GM21381 (cell line): ENCODE measurements at regions not wholly inside any gene's neighbourhood (a gene's known extent, or its start where the extent isn't known, plus 50 kb on each side); places are given as distances from the start of the nearest gene placed in this dataset.
"Not testable (repeated sequence)": the region's sequence is repeated elsewhere in the genome, so short reads cannot be mapped to it uniquely, and the experiment has no call there.

Source experiments
- ATAC-seq: cut with Tn5 transposase; IDR thresholded peaks from one replicate; pipeline ENCODE4 v1.9.1; 2021; ENCODE audit warnings: mild to moderate bottlenecking, moderate library complexity; ENCODE audit not compliant: unreplicated experiment

DNA sequence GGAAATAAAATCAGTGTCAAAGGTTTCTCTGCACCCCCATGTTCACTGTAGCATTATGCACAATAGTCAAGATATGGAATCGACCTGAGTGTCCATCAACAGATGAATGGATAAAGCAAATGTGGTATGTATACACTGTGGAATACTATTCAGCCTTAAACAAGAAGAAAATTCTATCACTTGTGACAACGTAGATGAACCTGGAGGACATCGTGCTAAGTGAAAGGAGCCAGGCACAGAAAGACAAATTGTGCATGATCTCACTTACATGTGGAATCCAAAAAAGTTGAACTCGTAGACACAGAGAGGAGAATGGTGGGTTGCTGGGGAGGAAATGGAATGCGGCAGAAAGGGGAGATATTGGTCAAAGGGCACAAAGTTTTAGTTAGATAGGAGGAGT lies 136.3 kb upstream of the ESR1 start:
- no peak for ATAC-seq

DNA sequence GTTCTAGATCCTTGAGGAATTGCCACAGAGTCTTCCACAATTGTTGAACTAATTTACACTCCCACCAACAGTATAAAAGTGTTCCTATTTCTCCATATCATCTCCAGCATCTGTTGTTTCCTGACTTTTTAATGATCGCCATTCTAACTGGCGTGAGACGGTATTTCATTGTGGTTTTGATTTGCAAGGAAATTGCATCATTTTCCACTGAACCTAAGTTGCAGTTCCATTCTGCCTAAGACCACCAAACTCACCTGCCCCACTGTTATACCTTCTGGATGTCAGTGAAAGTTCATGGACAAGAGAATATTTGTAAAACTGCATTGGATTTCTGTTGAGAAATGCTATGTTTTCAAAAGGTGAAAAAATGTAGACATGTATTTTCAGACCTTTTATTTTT lies 132.9 kb upstream of the ESR1 start:
- no peak for ATAC-seq

DNA sequence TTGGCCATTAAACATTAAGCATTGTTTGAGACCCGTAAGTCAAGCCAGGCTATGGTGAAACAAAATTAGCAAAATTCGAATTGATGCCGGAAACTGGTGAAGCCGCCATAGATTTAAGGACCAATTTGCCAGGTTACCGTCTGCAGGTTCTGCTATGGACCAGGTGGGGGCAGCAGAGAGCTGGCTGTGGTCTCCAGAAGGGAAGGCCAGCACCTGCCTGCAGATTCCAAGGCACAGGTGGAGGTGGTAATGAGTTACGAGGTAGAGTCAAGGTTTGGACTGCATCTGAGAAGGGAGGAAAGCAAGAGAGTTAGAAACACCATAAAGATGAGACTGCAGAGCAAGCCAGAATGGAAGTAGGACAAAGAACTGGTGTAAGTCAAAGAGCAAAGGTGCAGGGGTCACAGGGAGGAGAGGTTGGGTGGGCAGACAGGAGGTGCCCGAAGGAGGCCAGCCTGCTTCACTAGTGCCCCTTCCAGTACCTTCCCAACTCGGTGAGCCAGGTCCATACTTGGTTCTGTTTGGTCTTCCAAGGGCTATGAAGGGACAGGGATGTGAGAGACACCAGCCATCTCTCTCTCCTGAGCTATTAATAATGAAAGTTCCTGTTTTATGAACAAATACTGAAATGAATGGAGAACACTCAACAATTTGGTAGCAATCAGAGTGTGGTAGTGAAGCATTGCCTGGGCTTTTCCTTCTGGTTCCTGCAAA lies 131.6 kb upstream of the ESR1 start:
- peak; percentile 96 for ATAC-seq

DNA sequence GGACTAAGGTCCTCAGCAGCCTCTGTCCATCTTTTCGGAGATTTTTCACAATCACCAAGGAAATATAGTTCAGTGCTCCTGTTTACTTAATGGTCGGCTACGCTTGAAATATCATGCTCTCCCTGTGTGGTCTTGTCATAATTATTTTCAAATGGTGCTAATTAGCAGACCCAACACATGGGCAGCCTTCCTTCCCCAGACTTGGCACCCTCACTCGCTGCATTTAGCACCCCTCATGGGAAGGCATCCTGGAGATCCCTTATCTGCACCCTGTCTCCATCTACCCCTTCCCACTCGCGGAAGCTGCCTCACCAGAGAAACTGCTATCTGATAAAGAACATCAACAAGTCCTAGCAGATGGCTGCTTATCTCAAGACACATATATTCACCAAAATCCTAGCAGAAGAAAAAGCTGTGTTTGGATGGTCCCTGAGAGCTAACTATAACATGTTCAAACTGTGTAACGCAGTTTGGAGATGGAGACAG lies 131.0 kb upstream of the ESR1 start:
- no peak for ATAC-seq

DNA sequence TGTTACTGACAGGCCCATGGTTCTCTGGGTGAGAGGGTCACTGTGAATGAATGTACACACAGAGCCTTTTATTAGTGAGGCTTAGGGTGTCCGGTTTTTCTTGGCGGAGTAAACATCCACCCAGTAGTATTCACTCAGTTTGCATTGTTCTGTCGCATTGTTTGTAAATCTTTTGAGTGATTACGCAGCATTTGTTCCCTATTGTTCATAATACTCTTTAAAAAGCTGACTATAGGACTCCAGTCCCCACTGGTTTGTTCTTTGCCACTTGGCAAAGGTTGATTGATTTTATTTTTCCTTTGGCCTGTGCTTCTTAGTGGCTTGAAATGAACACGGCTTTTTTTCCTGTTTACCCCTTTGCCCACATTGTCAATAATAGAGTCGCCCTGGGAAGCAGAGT lies 130.1 kb upstream of the ESR1 start:
- ATAC-seq = no peak

DNA sequence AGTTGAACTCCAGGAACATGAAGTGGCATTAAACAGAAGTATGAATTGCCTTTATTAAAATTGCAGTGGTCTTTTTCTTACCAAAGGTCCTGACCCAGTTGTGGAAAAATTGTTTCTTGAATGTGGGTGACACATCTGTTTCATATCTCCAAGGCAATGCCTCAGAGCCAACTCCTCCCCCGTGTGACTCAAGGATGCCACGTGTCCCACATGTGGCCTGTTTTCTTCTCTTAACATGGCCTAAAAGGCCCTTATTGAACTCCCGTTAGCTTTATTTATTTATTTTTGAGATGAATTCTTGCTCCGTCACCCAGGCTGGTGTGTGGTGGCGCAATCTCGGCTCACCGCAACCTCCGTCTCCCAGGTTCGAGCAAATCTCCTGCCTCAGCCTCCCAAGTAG lies 128.4 kb upstream of the ESR1 start:
- no peak for ATAC-seq

DNA sequence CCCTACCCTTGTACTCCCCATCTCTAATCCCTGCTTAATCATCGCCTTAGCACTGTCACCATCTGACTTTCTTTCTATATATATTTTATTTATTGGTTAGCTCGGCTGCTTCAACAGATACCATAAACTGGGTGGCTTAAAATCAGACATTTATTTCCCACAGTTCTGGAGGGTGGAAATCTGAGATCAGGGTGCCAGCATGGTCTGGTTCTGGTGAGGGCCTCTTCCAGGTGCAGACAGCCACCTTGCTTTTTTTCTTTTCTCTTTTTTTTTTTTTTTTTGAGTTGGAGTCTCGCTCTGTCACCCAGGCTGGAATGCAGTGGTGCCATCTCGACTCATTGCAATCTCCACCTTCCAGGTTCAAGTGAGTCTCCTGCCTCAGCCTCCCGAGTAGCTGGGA lies 127.5 kb upstream of the ESR1 start:
- no peak for ATAC-seq

DNA sequence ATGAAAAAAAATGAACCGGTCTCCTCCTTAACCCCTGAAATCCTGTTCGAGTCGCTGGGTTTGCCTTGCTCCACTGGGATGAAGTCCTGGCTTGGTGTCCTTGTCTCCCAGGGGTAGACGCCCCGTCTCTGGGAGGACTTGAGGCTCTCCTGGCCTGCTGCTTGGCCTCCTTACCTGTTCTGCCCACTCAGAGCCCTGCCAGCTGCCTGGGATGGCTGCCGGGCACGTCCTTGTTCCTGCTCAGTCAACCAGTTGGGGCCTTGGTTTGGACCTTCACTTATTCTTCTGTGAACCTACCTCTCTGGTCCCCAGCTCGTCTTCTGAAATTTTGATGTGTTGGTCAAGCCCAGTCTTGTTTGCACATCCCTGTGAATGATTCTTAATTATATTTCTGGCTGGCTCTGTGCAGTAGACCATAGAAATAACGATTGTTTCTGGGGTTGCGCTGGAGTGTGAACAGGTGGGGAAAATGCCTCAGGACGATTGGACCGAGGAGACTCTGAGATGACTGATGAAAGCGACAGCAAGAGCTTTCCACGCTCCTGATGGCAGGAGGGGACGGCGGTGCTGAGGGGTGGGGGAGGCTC lies 126.5 kb upstream of the ESR1 start:
- ATAC-seq = no peak

DNA sequence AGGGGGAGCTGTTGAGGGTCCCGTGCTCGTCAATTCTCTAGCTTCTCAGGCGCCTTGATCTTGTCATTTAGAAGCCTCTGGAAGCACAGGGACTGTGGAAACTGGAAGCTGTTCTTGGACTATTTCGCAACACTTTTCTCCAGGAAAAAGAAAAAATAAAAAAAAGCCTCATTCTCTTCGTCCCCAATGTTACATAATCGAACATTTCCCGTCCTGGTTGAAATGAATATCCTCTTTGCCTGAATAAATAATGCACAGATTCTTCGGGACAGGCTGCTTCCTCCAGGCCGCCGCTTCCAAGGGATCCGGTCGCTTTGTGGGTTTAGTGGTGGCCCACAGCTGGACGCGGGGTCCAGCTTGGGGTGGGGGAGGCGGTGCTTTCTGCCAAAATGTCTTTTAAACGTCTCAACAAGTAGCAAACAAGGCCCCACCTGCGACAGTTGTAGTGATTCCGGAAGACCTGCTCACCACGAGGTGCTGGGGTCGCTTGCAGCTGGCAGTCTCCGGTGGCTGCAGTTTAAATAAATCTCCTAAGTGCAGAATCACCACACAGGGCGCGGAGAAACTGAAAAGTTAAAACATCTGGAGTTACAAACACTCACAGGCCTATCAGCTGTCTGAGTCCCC lies 125.9 kb upstream of the ESR1 start:
- no peak for ATAC-seq

DNA sequence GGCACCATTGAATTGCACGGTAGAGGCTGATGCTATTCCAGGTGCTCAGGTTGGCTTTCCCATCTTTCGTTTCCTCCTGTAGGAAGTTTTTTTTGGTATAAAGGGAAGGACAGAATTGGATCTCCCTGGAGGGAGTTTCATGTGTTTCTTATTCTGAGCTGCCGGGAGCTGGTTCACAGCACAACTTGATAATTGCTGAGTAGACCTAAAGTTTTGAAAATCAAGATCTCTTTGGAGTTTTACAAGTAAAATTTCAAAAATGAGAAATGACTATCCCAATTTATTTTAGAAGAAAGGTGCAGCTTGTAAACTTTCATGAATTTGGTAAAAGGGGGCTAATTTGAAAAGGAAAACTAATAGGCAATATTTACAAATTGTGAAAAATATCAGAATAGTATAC lies 125.2 kb upstream of the ESR1 start:
- ATAC-seq = no peak

DNA sequence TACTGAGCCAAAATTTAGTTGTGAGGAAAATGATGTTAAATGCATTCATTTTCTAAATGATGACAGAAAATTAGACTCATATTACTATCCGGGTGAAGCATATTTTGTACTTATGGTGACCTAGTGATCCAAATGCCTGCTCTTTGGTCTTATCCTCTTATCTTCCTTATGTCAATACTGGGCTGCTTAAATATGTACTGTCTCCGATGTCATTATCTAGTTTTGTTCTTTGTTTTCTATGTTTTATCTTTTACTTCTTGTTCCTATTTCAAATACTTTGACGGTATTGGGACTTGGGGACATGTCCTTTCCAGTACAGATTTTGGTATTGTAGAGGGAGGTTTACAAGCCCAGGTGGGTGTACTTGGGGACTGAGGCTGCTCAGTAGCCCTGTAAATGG lies 124.6 kb upstream of the ESR1 start:
- ATAC-seq = no peak

DNA sequence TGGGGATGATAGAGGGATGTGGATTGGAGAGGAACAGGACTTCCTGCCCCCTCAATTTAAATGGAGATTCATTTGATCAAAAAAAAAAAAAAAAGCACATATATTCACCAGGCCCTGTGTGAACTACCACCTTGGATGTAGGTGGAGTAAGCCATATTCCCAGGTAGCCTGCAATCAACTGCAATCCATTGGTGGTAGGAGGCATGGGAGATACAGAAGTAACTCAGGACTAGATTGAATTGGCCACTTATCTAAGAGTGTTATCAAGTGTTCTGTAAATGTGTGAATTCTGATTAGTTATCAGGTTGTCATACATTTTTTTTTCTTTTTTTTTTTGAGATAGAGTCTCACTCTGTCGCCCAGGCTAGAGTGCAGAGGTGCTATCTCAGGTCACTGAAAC lies 124.1 kb upstream of the ESR1 start:
- no peak for ATAC-seq

DNA sequence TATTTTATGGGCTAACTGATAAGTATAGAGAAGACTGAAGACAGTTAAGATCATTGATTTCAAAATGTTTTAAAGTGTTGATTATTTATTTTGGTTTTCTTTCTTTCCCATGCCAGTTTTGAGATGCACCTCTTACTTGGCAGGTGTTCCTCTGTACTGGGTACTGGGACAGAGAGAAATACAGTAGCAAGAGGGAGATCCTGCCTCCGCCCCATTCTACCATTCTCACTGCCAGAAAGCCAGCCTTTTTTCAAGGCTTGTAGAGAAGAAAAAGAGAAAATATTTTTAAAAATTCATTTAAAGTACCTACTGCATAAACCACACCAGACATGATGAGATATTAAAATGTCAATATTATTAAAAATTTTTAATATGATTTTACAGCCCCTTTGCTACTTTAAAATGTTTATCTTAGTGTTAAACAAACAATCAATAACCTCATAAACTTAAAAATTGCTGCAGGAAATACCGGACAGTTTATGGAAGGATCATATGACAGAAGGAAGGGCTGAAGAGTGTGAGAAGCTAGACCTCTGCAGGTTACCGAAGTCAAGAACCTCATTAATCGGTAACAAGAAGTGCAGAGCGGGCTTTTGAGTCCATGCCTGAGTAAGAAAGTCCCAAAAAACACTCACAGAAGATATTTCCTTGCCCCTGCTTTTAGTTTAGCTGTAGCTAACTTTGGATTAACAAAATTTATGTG lies 117.8 kb upstream of the ESR1 start:
- ATAC-seq = no peak

DNA sequence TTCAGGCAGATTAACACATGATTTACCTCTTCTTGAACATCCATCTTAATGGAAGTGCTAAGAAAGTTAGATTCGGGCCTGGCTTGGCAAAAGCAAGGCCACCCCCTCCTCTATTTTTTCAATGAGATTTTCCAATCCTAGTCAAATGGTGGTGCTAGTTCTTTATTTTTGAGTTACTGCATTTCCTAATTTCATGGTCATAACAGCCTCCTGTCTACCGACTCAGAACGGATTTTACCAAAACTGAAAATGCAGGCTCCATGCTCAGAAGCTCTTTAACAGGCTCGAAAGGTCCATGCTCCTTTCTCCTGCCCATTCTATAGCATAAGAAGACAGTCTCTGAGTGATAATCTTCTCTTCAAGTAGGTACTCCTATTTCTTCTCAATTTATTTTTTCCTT lies 117.2 kb upstream of the ESR1 start:
- no peak for ATAC-seq

DNA sequence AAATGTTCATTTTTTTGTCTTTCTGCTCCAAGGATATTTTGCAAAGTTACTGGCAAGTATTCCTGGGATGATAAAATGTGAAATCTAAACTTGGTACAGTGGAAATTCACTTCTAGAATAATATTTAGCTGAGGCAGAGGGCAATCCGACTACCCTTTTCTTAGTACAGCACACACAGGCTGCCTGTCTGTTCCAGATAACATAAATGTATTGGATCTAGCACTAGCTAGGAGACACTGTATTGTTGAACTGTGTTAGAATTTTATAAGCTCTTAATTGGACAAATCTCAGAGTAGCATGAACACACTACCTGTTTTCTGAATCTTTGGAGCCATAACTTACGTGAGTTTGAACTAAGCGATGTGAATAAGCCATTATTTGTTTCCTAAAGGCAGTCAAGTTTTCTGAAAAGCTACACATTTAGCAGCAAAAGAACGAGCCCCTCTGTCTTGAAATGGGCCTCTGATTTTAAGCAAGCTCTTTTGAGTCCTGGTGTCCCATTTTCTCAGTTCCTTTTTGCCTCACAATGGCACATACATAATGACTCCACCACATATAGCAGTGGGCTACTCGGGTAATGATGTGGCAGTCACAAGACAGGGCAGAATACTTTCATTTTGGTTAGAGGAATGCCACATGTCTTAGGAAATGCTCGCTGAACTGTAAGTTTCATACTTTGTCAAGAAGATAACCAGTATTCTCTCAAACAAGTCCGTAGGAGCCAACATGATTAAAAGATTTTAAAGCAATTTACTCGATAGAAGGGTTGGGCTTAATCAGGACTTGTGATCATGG lies 116.5 kb upstream of the ESR1 start:
- peak; percentile 96 for ATAC-seq

DNA sequence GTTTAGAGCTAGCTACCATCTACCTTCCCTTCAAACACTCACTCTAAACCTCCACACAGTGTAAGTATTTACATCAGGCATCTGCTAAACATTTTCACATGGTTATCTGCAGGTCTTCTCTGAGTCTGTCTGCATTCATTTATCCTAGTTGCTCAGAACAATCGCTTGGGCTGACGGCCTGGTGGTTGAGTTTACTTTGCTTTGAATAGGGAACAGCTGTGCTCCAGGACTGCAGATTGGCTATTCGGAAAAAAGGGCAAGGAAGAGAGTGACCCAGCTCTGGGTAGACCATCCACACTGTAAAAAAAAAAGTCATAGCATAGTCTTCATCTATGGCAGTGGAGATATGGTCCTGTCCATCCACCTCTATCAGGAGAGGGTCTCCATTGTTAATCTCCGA lies 115.3 kb upstream of the ESR1 start:
- no peak for ATAC-seq

DNA sequence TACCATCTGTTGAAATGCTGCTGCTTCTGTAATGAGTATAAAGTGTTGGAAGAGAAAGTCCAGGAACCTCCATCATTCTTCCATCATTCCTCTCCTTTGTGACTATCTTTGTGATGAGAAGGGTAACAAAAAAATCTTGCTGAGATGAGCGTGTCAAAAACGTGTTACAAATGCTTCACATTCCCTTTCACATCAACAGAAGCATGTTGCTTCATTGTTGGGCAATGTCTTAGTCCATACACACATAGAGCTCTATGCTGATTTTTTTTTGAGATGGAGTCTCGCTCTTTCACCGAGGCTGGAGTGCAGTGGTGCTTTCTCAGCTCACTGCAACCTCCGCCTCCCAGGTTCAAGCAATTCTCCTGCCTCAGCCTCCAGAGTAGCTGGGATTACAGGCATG lies 114.1 kb upstream of the ESR1 start:
- no peak for ATAC-seq

DNA sequence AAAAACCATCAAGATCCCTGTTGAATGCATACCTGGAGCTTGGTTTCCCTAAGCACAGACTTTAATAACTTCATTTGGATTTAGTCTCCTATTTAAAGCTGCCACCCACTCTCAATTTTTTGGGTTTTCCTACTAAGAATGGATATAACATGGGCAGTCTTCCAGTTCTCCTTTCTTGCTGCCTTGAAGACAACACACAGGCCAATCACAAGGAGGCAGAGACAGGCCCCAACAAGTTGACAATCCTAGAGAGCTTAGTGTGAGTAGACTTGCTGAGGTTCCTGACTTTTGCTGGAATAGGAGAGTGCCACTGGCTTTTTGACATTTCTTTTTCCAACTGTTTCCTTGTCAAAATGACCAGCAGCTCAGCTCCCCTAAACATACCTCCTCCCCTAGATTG lies 112.3 kb upstream of the ESR1 start:
- ATAC-seq = no peak

DNA sequence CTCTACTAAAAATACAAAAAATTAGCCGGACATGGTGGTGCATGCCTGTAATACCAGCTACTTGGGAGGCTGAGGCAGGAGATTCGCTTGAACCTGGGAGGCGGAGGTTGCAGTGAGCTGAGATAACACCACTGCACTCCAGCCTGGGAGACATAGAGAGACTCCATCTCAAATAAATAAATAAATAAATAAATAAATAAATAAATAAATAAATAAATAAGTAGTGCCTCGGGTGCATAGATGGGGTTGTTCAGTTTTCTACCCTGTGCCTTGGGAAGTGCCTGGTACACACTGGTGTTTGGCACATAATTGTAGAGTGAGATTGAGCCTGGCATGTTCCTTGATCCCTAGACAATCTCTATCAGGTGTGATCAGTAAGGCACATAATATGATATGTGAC lies 111.2 kb upstream of the ESR1 start:
- ATAC-seq = not testable (repeated sequence)

DNA sequence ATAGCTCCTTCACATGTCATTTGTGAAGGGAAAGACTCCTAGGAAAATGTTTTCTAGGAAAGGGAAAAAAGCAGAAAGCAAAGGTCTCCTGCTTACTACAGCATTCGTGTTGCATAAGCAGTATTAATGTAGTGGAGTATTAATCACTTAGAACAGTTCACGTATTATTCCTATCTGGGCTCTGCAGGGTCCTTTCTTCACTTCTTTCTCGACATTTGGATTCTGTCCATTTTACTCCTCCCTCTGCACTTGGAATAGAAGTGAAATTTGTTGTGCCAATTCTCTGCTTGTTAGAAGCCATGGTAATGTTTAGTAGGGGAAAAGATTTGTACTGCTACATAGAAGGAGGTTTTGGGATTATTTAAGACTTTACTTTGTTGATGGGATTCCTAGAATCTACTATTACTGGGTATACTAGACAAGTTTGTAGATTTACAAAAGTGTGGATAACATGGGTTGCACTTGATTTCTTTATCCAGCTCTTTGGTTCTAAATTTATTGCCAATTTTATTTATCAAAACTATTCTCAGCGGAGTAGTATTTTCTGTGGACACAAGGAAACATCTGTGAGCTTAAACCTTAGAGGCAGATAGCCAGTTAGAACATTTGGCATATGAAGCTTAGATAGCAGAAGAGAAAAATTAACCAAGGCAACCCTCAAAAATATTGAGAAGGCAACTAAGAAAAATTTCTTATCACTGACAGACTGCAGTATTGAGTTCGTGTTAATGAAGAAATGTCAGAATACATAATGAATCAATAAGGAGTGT lies 108.4 kb upstream of the ESR1 start:
- ATAC-seq = no peak
